Chondrocyte (in vitro differentiated cells): ENCODE measurements at regions not wholly inside any gene's neighbourhood (a gene's known extent, or its start where the extent isn't known, plus 50 kb on each side); places are given as distances from the start of the nearest gene placed in this dataset.

ENCODE experiments used
- DNase-seq: peaks from one replicate; pipeline ENCODE4 v3.0.0; 2021; ENCODE audit warnings: mixed read lengths, low spot score
- H3K27ac Mint-ChIP-seq: one replicate; pipeline ENCODE4 v1.8.0; 2021; ENCODE audit warnings: mild to moderate bottlenecking, moderate library complexity, mixed read lengths; ENCODE audit not compliant: unreplicated experiment
- H3K27me3 Mint-ChIP-seq: 2 replicates; pipeline ENCODE4 v1.8.0; 2021; ENCODE audit warnings: low read depth, mixed read lengths
- H3K36me3 Mint-ChIP-seq: 2 replicates; pipeline ENCODE4 v1.8.0; 2021; ENCODE audit warnings: low read depth, mixed read lengths
- H3K4me1 Mint-ChIP-seq: 2 replicates; pipeline ENCODE4 v1.8.0; 2021; ENCODE audit warnings: low read depth, mild to moderate bottlenecking, mixed read lengths
- H3K4me3 Mint-ChIP-seq: one replicate; pipeline ENCODE4 v1.8.0; 2021; ENCODE audit warnings: mild to moderate bottlenecking, moderate library complexity, mixed read lengths; ENCODE audit not compliant: unreplicated experiment
- H3K9me3 Mint-ChIP-seq: 2 replicates; pipeline ENCODE4 v1.8.0; 2021; ENCODE audit warnings: low read depth, mixed read lengths
- TF ChIP-seq, protein P1 (sequence below): fragments of 200-600 bp; sonication (generic); IDR thresholded peaks from 2 replicates; pipeline ENCODE4 v1.5.0; 2021; ENCODE audit warnings: antibody characterized with exemption, mild to moderate bottlenecking, moderate library complexity

DNA sequence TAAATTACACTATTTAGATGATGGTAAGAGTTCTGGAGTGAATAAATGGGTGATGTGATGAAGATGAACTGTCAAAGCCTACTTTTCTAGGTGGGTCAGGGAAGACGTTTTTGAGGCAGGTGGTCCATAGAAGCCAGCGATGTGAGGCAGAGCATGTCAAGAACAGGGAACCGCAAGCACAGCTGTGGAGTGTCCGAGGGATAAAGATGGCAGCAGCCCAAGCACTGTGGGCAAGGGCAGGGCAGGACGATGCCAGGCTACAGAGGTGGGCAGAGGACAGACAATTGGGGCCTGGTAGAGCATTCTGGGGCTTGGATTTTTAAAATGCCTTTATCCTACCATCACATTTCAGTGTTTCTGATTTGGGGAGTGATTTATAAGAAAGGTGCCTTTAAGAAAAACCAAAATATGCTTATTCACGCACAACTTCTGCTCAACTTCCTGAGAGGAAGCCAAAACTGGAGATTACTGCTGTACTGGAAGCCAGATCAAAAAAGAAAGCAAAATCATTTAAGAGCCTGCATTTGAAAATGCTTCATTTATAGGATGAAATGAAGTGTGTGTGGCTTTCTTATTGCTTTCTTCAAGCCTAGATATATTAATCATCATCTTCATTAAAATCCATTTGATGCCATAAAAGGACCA lies 119.0 kb upstream of the WDR17 start:
- H3K9me3 Mint-ChIP-seq, result no peaks in the 10 kb centered on the region
- H3K27me3 Mint-ChIP-seq, result peaks cover 37% of the 10 kb centered on the region
- H3K36me3 Mint-ChIP-seq, result no peaks in the 10 kb centered on the region
- no peak overlapping the region for H3K4me3 Mint-ChIP-seq
- DNase-seq, result no peak
- TF ChIP-seq, protein P1, sequence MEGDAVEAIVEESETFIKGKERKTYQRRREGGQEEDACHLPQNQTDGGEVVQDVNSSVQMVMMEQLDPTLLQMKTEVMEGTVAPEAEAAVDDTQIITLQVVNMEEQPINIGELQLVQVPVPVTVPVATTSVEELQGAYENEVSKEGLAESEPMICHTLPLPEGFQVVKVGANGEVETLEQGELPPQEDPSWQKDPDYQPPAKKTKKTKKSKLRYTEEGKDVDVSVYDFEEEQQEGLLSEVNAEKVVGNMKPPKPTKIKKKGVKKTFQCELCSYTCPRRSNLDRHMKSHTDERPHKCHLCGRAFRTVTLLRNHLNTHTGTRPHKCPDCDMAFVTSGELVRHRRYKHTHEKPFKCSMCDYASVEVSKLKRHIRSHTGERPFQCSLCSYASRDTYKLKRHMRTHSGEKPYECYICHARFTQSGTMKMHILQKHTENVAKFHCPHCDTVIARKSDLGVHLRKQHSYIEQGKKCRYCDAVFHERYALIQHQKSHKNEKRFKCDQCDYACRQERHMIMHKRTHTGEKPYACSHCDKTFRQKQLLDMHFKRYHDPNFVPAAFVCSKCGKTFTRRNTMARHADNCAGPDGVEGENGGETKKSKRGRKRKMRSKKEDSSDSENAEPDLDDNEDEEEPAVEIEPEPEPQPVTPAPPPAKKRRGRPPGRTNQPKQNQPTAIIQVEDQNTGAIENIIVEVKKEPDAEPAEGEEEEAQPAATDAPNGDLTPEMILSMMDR, result no peak
- no peak overlapping the region for H3K27ac Mint-ChIP-seq
- no peaks in the 10 kb centered on the region for H3K4me1 Mint-ChIP-seq

DNA sequence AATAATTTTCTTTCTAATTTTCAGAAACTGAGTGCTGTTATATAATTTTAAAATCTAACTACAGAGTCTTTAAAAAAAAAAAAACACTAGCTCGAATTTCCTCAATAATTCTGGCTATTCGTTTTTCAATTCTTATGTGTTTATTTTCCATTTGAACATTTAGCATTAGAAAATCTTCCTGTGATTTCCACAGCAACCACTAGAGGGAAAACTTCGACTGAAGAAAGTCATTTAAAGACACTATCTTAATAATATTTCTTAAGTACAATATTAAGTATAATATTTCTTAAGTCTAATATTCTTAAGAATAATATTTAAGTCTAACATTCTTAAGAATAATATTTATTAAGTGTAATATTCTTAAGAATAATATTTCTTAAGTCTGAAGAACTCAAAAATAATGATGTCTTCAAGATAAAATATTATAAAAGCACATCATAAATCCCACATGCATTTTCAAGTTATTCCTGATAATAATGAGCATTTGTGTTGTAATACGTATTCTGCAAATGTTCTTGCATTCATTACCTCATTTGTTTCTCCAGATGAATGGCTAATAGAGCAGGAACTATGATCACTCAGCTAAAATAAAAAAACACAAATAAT lies 118.4 kb upstream of the WDR17 start:
- TF ChIP-seq, protein P1, result peak; percentile 91
- DNase-seq, result no peak
- no peak overlapping the region for H3K4me3 Mint-ChIP-seq
- no peak overlapping the region for H3K27ac Mint-ChIP-seq
- no peaks in the 10 kb centered on the region for H3K36me3 Mint-ChIP-seq
- H3K4me1 Mint-ChIP-seq, result no peaks in the 10 kb centered on the region
- no peaks in the 10 kb centered on the region for H3K9me3 Mint-ChIP-seq
- peaks cover 36% of the 10 kb centered on the region for H3K27me3 Mint-ChIP-seq

DNA sequence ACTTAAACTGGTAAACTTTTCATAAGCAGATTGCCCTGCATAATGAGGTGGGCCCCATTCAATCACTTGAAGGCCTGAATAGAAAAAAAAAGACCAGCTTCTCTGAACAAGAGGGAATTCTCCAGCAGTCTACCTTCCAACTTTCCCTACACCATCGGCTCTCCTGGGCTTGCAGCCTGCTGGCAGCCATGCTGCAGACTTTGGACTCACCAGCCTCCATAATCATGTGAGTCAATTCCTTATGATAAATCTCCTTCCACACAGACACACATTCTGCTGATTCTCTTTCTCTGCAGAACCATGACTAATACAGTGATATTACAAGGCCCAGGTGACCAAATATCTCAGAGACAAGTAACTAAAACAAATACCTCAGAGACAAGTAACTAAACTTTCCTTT lies 113.8 kb upstream of the WDR17 start:
- Mint-ChIP-seq H3K9me3 (no peaks in the 10 kb centered on the region), H3K36me3 (no peaks in the 10 kb centered on the region), H3K4me1 (no peaks in the 10 kb centered on the region), H3K27ac (no peak overlapping the region), H3K4me3 (no peak overlapping the region), H3K27me3 (peaks cover 12% of the 10 kb centered on the region)
- TF ChIP-seq, protein P1, result no peak
- no peak for DNase-seq

DNA sequence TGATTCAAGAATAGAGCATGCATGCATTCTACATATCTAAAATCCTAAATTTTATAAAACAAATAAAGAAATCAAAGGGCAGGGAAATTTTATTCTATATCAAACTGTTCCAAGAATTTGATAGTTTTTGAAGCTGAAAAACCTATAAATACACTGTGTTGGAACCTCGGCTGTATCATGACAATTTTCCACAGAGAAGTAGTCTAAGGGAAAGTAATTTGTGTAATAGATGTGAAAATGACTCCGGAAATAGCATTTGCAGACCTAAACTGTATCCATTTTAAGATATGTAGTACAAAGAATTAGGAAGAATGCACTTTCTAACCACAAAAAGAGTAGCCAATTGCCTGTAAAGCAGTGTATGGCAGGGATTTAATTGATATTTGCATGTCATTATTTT lies 112.5 kb upstream of the WDR17 start:
- Mint-ChIP-seq H3K4me1 (no peaks in the 10 kb centered on the region), H3K27me3 (peaks cover 12% of the 10 kb centered on the region), H3K4me3 (no peak overlapping the region), H3K27ac (no peak overlapping the region), H3K36me3 (no peaks in the 10 kb centered on the region), H3K9me3 (no peaks in the 10 kb centered on the region)
- DNase-seq, result no peak
- TF ChIP-seq, protein P1, result no peak

DNA sequence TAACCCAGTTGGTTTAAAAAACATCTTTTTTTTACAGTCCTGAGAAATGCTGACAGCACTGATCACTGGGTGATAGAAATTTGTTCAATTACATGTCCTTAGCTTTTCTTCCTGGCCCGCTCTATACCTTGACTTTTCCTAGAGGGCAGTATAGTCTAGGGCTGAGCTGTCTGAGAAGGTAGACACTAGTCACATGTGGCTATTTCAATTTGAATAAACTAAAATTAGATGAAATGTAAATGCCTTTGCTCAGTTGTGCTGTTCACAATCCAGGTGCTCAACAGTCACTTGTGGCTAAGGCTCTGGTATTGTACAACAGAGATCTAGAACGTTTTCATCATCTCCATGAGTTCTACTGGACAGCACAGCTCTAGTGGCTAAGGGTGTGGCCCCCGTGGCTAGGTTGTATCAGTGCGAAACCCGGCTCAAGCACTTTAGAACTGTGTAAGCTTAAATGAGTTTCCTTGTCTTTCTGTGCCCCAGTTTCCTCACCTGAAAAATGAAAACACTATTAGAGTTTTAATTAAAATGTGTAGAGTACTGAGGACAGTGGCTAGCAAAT lies 111.6 kb upstream of the WDR17 start:
- H3K36me3 Mint-ChIP-seq, result no peaks in the 10 kb centered on the region
- DNase-seq, result no peak
- no peaks in the 10 kb centered on the region for H3K4me1 Mint-ChIP-seq
- H3K4me3 Mint-ChIP-seq, result no peak overlapping the region
- peaks cover 7% of the 10 kb centered on the region for H3K27me3 Mint-ChIP-seq
- TF ChIP-seq, protein P1, result peak; percentile 36
- H3K9me3 Mint-ChIP-seq, result no peaks in the 10 kb centered on the region
- no peak overlapping the region for H3K27ac Mint-ChIP-seq
